GM12878 (cell line): ENCODE measurements at regions not wholly inside any gene's neighbourhood (a gene's known extent, or its start where the extent isn't known, plus 50 kb on each side); places are given as distances from the start of the nearest gene placed in this dataset.

Experiments
- ATAC-seq: fragments of 200-7000 bp; cut with Tn5 transposase; 3 replicates; pipeline ENCODE4 v1.9.1; 2020; ENCODE audit warnings: mild to moderate bottlenecking, moderate library complexity
- BruUV-seq: library from RNA; stranded (reverse); fragments of 400-500 nt; replicated peaks from 2 replicates; lab custom pipeline; 2021; lab: Mats Ljungman, UMichigan
- CTCF ChIA-PET: fragments of 300-600 bp; sonication (Branson Sonifier 250); formaldehyde crosslinking; extraction: SDS; loops from one replicate; lab custom pipeline; 2021; ENCODE audit warnings: inconsistent platforms; lab: Yijun Ruan, JAX
- POLR2A ChIA-PET: fragments of 350-600 bp; formaldehyde crosslinking; extraction: SDS; loops from one replicate; lab custom pipeline; 2021; ENCODE audit warnings: inconsistent platforms; lab: Charles Lee
- RAD21 ChIA-PET: fragments of 300-600 bp; sonication (Branson Sonifier 250); formaldehyde crosslinking; loops from one replicate; lab custom pipeline; 2023; ENCODE audit warnings: antibody characterized with exemption; ENCODE audit not compliant: unreplicated experiment; lab: Charles Lee
- SMC1A ChIA-PET: fragments of 300-600 bp; sonication (Branson Sonifier 250); formaldehyde crosslinking; loops from one replicate; lab custom pipeline; 2023; ENCODE audit not compliant: unreplicated experiment, uncharacterized antibody; lab: Charles Lee
- DNase-seq: peaks from one replicate; pipeline ENCODE4 v3.0.0-alpha.2; 2011; ENCODE audit warnings: low read depth, low spot score
- FAIRE-seq: peaks from 3 replicates; lab custom pipeline; 2011; peaks lifted over from hg19 to GRCh38; lab: Jason Lieb, UNC
- H2AFZ ChIP-seq: 2 replicates; pipeline ENCODE4 v1.6.0; 2011; ENCODE audit warnings: low read depth, low read length, control low read depth; ENCODE audit not compliant: control insufficient read depth
- H3K27ac ChIP-seq: 2 replicates; pipeline ENCODE4 v1.5.1; 2011; ENCODE audit warnings: control low read depth; ENCODE audit not compliant: control insufficient read depth, insufficient read depth
- H3K27me3 ChIP-seq, 2 experiments: replicated peaks in 1 of 2; 2 replicates each; pipeline versions ENCODE4 v1.6.0 to v1.6.1; 2011; ENCODE audit warnings: low read length in 1 of 2; ENCODE audit not compliant: control insufficient read depth in 2 of 2, insufficient read depth in 2 of 2
- H3K36me3 ChIP-seq, 2 experiments: 2 replicates each; pipeline ENCODE4 v1.5.1; 2011; ENCODE audit warnings: low read length in 1 of 2; ENCODE audit not compliant: control insufficient read depth in 2 of 2, insufficient read depth in 2 of 2
- H3K4me1 ChIP-seq: 2 replicates; pipeline ENCODE4 v1.6.1; 2011; ENCODE audit warnings: mild to moderate bottlenecking, low read length, moderate library complexity, mixed read lengths; ENCODE audit not compliant: control insufficient read depth, insufficient read depth
- H3K4me2 ChIP-seq: 2 replicates; pipeline ENCODE4 v1.6.0; 2011; ENCODE audit warnings: control low read depth; ENCODE audit not compliant: control insufficient read depth, insufficient read depth
- H3K4me3 ChIP-seq: fragments of 200-600 bp; sonication (generic); 2 replicates; pipeline ENCODE4 v1.5.1; 2016
- H3K79me2 ChIP-seq: 2 replicates; pipeline ENCODE4 v1.6.0; 2011; ENCODE audit warnings: low read length; ENCODE audit not compliant: control insufficient read depth, insufficient read depth
- H3K9ac ChIP-seq: 2 replicates; pipeline ENCODE4 v1.8.0; 2011; ENCODE audit warnings: low read length, control low read depth, mixed read lengths; ENCODE audit not compliant: control insufficient read depth, insufficient read depth
- H3K9me3 ChIP-seq: replicated peaks from 3 replicates; pipeline ENCODE4 v1.5.1; 2011; ENCODE audit warnings: mild to moderate bottlenecking, low read length; ENCODE audit not compliant: control insufficient read depth, insufficient read depth
- H4K20me1 ChIP-seq: 2 replicates; pipeline ENCODE4 v1.6.0; 2011; ENCODE audit not compliant: control insufficient read depth, insufficient read depth
- BACH1 ChIP-seq: fragments of 450-650 bp; IDR thresholded peaks from 2 replicates; pipeline ENCODE4 v1.6.1; 2017; ENCODE audit warnings: mild to moderate bottlenecking, borderline replicate concordance
- ETV6 ChIP-seq, 2 experiments: fragments of 450-650 bp in 1 of 2; IDR thresholded peaks in 1 of 2; conservative IDR thresholded peaks in 1 of 2; 2 replicates each; pipeline ENCODE4 v1.6.1; 2014; ENCODE audit warnings: antibody characterized with exemption in 1 of 2, borderline replicate concordance in 1 of 2, low read depth in 1 of 2, mild to moderate bottlenecking in 1 of 2, moderate library complexity in 1 of 2
- GATAD2B ChIP-seq: fragments of 450-650 bp; conservative IDR thresholded peaks from 2 replicates; pipeline ENCODE4 v1.6.1; 2017; ENCODE audit warnings: low read depth, mild to moderate bottlenecking, moderate library complexity
- IKZF1 ChIP-seq: fragments of 450-650 bp; conservative IDR thresholded peaks from 2 replicates; pipeline ENCODE4 v1.6.1; 2017; ENCODE audit warnings: antibody characterized with exemption, mild to moderate bottlenecking
- KAT2A ChIP-seq: conservative IDR thresholded peaks from 2 replicates; pipeline ENCODE4 v1.6.1; 2011; ENCODE audit warnings: low read depth, low read length; ENCODE audit not compliant: control insufficient read depth
- MEF2B ChIP-seq: fragments of 450-650 bp; IDR thresholded peaks from 2 replicates; pipeline ENCODE4 v1.6.1; 2018; ENCODE audit warnings: mild to moderate bottlenecking, moderate library complexity; ENCODE audit not compliant: partially characterized antibody, poor library complexity, severe bottlenecking
- NR2C2 ChIP-seq: IDR thresholded peaks from 2 replicates; pipeline ENCODE4 v1.6.1; 2011; ENCODE audit warnings: borderline replicate concordance, low read depth; ENCODE audit not compliant: control insufficient read depth, insufficient read length
- PAX5 ChIP-seq: IDR thresholded peaks from 2 replicates; pipeline ENCODE4 v1.6.1; 2011; ENCODE audit warnings: low read depth, low read length, borderline replicate concordance
- SIX5 ChIP-seq: IDR thresholded peaks from 2 replicates; pipeline ENCODE4 v1.6.1; 2011; ENCODE audit warnings: mild to moderate bottlenecking, low read depth, low read length, moderate library complexity; ENCODE audit not compliant: severe bottlenecking
- SREBF1 ChIP-seq: IDR thresholded peaks from 2 replicates; pipeline ENCODE4 v1.6.1; 2012; ENCODE audit warnings: mild to moderate bottlenecking, low read length
- TCF12 ChIP-seq: IDR thresholded peaks from 2 replicates; pipeline ENCODE4 v1.6.1; 2011; ENCODE audit warnings: low read depth, mild to moderate bottlenecking, low read length
- ZNF207 ChIP-seq: fragments of 450-650 bp; IDR thresholded peaks from 2 replicates; pipeline ENCODE4 v1.6.1; 2014; ENCODE audit warnings: antibody characterized with exemption, mild to moderate bottlenecking, borderline replicate concordance
- WGBS: methylation state at CpG from one replicate; pipeline ENCODE4 v1.1.6; 2016; ENCODE audit warnings: low lambda C conversion rate; ENCODE audit not compliant: insufficient replicate concordance, insufficient coverage; ENCODE audit errors: missing lambda C conversion rate; 5-methylcytosine and 5-hydroxymethylcytosine counted together
- in situ Hi-C: fragments of 300-500 bp; cut with MboI; formaldehyde crosslinking; loops from 9 replicates; pipeline ENCODE4 v1.14.3; 2018; ENCODE audit warnings: mixed read lengths
- intact Hi-C: fragments of 100-400 bp; cut with micrococcal nuclease; formaldehyde crosslinking; loops from one replicate; pipeline ENCODE4 v1.14.2; 2022; ENCODE audit not compliant: unreplicated experiment
- TF ChIP-seq, protein P1 (sequence below): IDR thresholded peaks from 2 replicates; pipeline ENCODE4 v1.6.1; 2011; ENCODE audit warnings: mild to moderate bottlenecking, low read depth, low read length, moderate library complexity; ENCODE audit not compliant: insufficient replicate concordance
- TF ChIP-seq, protein P2 (sequence below): fragments of 450-650 bp; conservative IDR thresholded peaks from 2 replicates; pipeline ENCODE4 v1.6.1; 2017; ENCODE audit warnings: mild to moderate bottlenecking, moderate library complexity
- TF ChIP-seq, protein P3 (sequence below): IDR thresholded peaks from 2 replicates; pipeline ENCODE4 v1.6.1; 2011; ENCODE audit warnings: borderline replicate concordance, low read depth, mild to moderate bottlenecking, moderate library complexity, low read length; ENCODE audit not compliant: insufficient read depth, poor library complexity, severe bottlenecking
- TF ChIP-seq, protein P4 (sequence below): fragments of 450-650 bp; IDR thresholded peaks from 2 replicates; pipeline ENCODE4 v1.6.1; 2018; ENCODE audit warnings: mild to moderate bottlenecking, low read depth, moderate library complexity; ENCODE audit not compliant: partially characterized antibody

DNA sequence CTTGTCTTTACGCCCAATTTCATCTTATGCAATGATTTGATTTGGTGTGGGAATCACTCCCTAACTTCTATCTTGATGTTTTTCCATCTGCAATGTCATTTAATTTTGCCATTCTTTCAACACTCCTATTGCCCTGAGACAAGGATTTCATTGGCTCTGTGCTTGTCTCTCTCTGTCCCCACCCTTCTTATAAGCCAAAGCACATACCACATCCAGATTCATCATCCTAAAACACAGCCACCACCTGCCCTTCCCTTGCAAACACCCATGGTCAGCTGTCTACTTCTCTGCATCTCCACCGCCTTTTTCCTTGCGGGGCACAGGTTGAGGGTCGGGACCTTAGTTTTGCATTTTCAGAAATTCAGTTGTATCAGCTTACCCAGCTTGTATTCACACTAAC lies 225.8 kb upstream of the SOX21 start:
- Histone ChIP-seq H3K27ac (no peak overlapping the region), H4K20me1 (no peaks in the 10 kb centered on the region), H3K79me2 (no peaks in the 10 kb centered on the region), H3K4me1 (no peaks in the 10 kb centered on the region), H3K4me2 (no peak overlapping the region), H3K9me3 (no peaks in the 10 kb centered on the region; the same call in 2 of the 3 replicates), H3K27me3 (peaks cover 0 to 2% of the 10 kb centered on the region in 2 experiments; a peak in 1 of 4 replicates), H3K9ac (no peak overlapping the region), H3K4me3 (no peak overlapping the region), H2AFZ (no peak overlapping the region), H3K36me3 (no peaks in the 10 kb centered on the region)
- BruUV-seq, result no TSS peak
- ChIA-PET RAD21 (no interaction called here), POLR2A (no interaction called here), SMC1A (no interaction called here), CTCF (no interaction called here)
- FAIRE-seq (no peak), DNase-seq (no peak), ATAC-seq (no peak)
- in situ Hi-C loops, result no loop called here
- WGBS, result 50% methylated on average over 4 of the region's 4 CpGs
- intact Hi-C loops, result no loop called here
- TF ChIP-seq SREBF1 (no peak), KAT2A (no peak), PAX5 (no peak), GATAD2B (no peak), IKZF1 (no peak), ETV6 (conservative IDR thresholded peaks at IDR 0.05 in 1 of 2, IDR thresholded peaks at IDR 0.05 in 1 of 2; ENCODE audit: borderline replicate concordance in 1 of 2, low read depth in 1 of 2) (no peak), SIX5 (no peak), NR2C2 (no peak), BACH1 (no peak), MEF2B (no peak), ZNF207 (no peak), TCF12 (no peak)
- TF ChIP-seq, protein P1, sequence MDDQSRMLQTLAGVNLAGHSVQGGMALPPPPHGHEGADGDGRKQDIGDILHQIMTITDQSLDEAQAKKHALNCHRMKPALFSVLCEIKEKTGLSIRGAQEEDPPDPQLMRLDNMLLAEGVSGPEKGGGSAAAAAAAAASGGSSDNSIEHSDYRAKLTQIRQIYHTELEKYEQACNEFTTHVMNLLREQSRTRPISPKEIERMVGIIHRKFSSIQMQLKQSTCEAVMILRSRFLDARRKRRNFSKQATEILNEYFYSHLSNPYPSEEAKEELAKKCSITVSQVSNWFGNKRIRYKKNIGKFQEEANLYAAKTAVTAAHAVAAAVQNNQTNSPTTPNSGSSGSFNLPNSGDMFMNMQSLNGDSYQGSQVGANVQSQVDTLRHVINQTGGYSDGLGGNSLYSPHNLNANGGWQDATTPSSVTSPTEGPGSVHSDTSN, result no peak
- TF ChIP-seq, protein P2, sequence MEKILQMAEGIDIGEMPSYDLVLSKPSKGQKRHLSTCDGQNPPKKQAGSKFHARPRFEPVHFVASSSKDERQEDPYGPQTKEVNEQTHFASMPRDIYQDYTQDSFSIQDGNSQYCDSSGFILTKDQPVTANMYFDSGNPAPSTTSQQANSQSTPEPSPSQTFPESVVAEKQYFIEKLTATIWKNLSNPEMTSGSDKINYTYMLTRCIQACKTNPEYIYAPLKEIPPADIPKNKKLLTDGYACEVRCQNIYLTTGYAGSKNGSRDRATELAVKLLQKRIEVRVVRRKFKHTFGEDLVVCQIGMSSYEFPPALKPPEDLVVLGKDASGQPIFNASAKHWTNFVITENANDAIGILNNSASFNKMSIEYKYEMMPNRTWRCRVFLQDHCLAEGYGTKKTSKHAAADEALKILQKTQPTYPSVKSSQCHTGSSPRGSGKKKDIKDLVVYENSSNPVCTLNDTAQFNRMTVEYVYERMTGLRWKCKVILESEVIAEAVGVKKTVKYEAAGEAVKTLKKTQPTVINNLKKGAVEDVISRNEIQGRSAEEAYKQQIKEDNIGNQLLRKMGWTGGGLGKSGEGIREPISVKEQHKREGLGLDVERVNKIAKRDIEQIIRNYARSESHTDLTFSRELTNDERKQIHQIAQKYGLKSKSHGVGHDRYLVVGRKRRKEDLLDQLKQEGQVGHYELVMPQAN, result no peak
- TF ChIP-seq, protein P3, sequence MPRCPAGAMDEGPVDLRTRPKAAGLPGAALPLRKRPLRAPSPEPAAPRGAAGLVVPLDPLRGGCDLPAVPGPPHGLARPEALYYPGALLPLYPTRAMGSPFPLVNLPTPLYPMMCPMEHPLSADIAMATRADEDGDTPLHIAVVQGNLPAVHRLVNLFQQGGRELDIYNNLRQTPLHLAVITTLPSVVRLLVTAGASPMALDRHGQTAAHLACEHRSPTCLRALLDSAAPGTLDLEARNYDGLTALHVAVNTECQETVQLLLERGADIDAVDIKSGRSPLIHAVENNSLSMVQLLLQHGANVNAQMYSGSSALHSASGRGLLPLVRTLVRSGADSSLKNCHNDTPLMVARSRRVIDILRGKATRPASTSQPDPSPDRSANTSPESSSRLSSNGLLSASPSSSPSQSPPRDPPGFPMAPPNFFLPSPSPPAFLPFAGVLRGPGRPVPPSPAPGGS, result no peak
- TF ChIP-seq, protein P4, sequence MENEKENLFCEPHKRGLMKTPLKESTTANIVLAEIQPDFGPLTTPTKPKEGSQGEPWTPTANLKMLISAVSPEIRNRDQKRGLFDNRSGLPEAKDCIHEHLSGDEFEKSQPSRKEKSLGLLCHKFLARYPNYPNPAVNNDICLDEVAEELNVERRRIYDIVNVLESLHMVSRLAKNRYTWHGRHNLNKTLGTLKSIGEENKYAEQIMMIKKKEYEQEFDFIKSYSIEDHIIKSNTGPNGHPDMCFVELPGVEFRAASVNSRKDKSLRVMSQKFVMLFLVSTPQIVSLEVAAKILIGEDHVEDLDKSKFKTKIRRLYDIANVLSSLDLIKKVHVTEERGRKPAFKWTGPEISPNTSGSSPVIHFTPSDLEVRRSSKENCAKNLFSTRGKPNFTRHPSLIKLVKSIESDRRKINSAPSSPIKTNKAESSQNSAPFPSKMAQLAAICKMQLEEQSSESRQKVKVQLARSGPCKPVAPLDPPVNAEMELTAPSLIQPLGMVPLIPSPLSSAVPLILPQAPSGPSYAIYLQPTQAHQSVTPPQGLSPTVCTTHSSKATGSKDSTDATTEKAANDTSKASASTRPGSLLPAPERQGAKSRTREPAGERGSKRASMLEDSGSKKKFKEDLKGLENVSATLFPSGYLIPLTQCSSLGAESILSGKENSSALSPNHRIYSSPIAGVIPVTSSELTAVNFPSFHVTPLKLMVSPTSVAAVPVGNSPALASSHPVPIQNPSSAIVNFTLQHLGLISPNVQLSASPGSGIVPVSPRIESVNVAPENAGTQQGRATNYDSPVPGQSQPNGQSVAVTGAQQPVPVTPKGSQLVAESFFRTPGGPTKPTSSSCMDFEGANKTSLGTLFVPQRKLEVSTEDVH, result no peak
